ENCODE measurements at regions not wholly inside any gene's neighbourhood (a gene's known extent, or its start where the extent isn't known, plus 50 kb on each side); places are given as distances from the start of the nearest gene placed in this dataset.
A peak's percentile ranks its signal among the peaks of the same experiment; 100 is the strongest.

GRCh38 chr11:106378513-106379179 lies 301.2 kb downstream of the AASDHPPT start:
- TF ChIP-seq CTCF (IDR thresholded peaks at IDR 0.05; ENCODE audit: insufficient read depth, low read depth, low read length): no peak
- no peak for DNase-seq (ENCODE audit: low read depth)
- no peak overlapping the region for H3K4me3 ChIP-seq (ENCODE audit: low read depth, low read length)

DNA sequence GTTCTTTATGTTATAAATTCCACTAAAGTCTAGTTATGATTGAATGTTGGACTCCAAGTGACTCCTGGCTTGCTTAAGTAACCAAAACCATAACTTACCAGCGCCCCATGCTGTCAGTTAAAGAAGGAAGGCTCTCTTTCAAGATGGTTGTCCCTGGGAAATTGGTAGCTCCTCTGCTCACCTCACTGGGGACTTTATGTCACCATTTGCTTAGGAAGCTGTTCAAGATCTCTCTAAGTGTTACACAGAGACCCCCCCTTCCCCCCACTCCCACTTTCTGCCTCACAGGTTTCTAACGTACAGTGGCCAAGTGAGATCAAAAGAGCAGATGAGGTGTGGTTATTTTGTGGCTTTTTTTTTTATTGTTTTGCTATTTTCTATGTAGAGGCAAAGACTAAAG lies 301.8 kb downstream of the AASDHPPT start:
- no peak for TF ChIP-seq CTCF (IDR thresholded peaks at IDR 0.05; ENCODE audit: insufficient read depth, low read depth, low read length)
- H3K4me3 ChIP-seq (ENCODE audit: low read depth, low read length): no peak overlapping the region
- no peak for DNase-seq (ENCODE audit: low read depth)

DNA sequence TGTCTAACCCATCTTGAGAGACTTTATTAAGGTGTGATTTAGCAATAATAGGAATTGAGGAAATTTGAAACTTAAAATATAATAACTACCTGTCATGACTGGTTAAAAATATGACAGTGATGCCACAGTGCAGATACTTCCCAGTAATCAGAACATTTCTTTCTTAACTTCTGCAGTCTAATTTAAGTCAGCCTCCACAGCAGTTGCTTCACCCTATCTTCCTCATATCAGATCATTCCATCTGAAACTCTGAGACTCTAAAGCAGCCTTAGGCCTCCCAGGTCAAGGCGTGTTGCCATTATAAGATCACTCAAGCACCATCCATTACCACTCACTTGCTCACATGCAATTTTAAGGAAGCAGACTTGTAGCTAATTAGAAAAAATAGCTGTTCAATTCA lies 302.2 kb downstream of the AASDHPPT start:
- no peak for DNase-seq (ENCODE audit: low read depth)
- no peak for TF ChIP-seq CTCF (IDR thresholded peaks at IDR 0.05; ENCODE audit: insufficient read depth, low read depth, low read length)
- H3K4me3 ChIP-seq (ENCODE audit: low read depth, low read length): no peak overlapping the region

- no peak for DNase-seq (ENCODE audit: low read depth)
- no peak for TF ChIP-seq CTCF (IDR thresholded peaks at IDR 0.05; ENCODE audit: insufficient read depth, low read depth, low read length)
- H3K4me3 ChIP-seq (ENCODE audit: low read depth, low read length): no peak overlapping the region
Observed at GRCh38 chr11:106381895-106382294, 304.4 kb downstream of the AASDHPPT start.

GRCh38 chr11:106384429-106384828 lies 307.0 kb downstream of the AASDHPPT start:
- no peak for DNase-seq (ENCODE audit: low read depth)
- TF ChIP-seq CTCF (IDR thresholded peaks at IDR 0.05; ENCODE audit: insufficient read depth, low read depth, low read length): no peak
- no peak overlapping the region for H3K4me3 ChIP-seq (ENCODE audit: low read depth, low read length)

GRCh38 chr11:106386519-106386918 lies 309.1 kb downstream of the AASDHPPT start:
- no peak for TF ChIP-seq CTCF (IDR thresholded peaks at IDR 0.05; ENCODE audit: insufficient read depth, low read depth, low read length)
- peak; percentile 61 for DNase-seq (ENCODE audit: low read depth)
- H3K4me3 ChIP-seq (ENCODE audit: low read depth, low read length): no peak overlapping the region

DNA sequence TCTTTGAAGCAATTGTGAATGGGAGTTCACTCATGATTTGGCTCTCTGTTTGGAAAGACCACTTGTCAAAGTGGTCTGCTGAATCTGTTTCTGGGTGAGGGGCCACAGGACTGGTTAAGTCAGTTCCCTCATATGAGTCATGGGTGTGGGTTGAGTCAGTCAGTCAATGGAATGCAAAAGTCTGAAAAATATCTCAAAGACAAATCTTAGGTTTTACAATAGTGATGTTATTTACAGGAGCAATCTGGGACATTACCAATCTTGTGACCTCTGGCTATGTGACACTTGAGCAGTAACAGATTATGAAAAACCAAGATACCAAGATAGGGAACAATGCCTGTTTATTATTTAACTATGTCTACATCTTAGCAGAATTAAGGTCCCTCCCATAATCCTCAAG lies 311.6 kb downstream of the AASDHPPT start:
- no peak overlapping the region for H3K4me3 ChIP-seq (ENCODE audit: low read depth, low read length)
- DNase-seq (ENCODE audit: low read depth): peak; percentile 59
- TF ChIP-seq CTCF (IDR thresholded peaks at IDR 0.05; ENCODE audit: insufficient read depth, low read depth, low read length): no peak

All from fibroblast of villous mesenchyme (primary cell).